ENCODE measurements at regions not wholly inside any gene's neighbourhood (a gene's known extent, or its start where the extent isn't known, plus 50 kb on each side); places are given as distances from the start of the nearest gene placed in this dataset.

DNA sequence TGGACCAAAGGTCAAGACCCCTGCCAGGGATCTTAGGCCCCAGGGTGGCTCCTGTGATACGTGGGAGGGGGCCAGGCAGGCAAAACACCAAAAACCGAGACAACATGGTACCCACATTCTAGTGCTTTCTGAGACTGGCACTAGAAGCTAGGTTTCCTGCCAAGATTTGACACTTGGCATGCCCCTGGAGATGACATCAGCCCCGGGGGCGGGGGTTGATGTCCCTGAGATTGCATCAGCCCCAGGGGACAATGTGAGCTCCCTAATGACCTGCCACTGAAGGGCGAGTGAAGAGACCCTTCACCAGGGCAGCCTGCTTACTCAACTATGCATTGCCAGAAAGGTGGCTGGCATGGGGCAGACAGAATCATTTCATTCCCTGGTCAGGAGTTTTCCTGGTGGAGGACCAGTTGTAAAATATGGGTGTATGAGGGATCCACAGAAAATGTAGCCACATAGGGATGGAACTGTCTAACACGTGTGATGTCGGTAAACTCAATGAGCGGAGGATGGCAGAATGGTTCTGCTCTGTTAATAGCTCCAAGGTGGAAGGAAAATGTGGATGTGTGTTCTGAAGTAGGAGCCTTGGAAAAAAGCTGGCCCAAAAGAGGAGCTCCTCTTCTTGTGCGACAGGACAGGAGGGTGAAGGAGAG is 219.7 kb downstream of the UNC5CL start:
- DNase-seq (ENCODE audit: extremely low read depth, insufficient read length), result no peak
- H3K36me3 ChIP-seq (ENCODE audit: control insufficient read depth, insufficient read depth, low read length), result no peaks in the 10 kb centered on the region
- TF ChIP-seq, protein P1, sequence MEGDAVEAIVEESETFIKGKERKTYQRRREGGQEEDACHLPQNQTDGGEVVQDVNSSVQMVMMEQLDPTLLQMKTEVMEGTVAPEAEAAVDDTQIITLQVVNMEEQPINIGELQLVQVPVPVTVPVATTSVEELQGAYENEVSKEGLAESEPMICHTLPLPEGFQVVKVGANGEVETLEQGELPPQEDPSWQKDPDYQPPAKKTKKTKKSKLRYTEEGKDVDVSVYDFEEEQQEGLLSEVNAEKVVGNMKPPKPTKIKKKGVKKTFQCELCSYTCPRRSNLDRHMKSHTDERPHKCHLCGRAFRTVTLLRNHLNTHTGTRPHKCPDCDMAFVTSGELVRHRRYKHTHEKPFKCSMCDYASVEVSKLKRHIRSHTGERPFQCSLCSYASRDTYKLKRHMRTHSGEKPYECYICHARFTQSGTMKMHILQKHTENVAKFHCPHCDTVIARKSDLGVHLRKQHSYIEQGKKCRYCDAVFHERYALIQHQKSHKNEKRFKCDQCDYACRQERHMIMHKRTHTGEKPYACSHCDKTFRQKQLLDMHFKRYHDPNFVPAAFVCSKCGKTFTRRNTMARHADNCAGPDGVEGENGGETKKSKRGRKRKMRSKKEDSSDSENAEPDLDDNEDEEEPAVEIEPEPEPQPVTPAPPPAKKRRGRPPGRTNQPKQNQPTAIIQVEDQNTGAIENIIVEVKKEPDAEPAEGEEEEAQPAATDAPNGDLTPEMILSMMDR (IDR thresholded peaks at IDR 0.05; ENCODE audit: insufficient read depth, low read length, poor library complexity, severe bottlenecking), result no peak
- no peaks in the 10 kb centered on the region for H3K27me3 ChIP-seq (replicated peaks; ENCODE audit: control insufficient read depth, insufficient read depth, low read length)
- no peak overlapping the region for H3K4me3 ChIP-seq (replicated peaks; ENCODE audit: low read depth, low read length)

DNA sequence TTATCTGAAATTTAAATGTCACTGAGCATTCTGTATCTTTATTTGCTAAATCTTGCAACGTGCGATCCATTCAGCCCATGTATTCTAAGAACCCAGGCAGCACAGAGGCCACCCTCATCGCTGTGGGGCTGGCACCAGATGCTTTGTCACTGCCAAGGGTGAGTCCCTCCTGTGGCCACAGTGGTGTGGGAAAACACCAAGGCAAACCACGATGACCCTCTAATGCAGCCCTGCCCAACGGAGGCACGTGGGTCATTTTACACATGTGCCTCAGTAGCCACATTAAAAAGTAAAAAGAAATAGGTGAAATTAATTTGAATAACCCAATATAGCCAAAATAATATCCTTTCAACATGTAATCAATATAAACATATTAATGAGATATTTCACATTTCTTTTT is 221.7 kb downstream of the UNC5CL start:
- TF ChIP-seq, protein P1 (IDR thresholded peaks at IDR 0.05; ENCODE audit: insufficient read depth, low read length, poor library complexity, severe bottlenecking), result no peak
- no peak for DNase-seq (ENCODE audit: extremely low read depth, insufficient read length)
- H3K36me3 ChIP-seq (ENCODE audit: control insufficient read depth, insufficient read depth, low read length), result no peaks in the 10 kb centered on the region
- H3K4me3 ChIP-seq (replicated peaks; ENCODE audit: low read depth, low read length), result no peak overlapping the region
- no peaks in the 10 kb centered on the region for H3K27me3 ChIP-seq (replicated peaks; ENCODE audit: control insufficient read depth, insufficient read depth, low read length)

DNA sequence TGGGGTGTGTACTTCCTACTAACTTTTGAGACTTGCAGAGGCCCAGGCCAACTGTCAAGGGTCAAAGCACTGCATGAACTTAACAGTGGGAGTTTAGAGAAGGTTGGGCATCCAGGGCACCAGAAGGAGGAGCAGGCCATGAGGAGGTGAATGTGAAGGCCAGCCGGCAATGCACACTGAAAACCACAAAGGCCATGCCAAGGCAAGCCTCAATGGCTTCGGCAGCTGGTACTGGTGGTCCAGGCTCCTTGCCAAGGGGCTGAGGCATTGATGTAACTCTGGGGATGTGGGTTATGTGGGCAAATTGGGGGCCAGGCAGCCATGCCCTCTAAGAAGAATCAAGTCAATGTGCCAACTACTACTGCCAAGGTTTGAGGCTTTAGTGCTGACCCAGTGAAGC is 222.4 kb downstream of the UNC5CL start:
- TF ChIP-seq, protein P1 (IDR thresholded peaks at IDR 0.05; ENCODE audit: insufficient read depth, low read length, poor library complexity, severe bottlenecking), result no peak
- no peaks in the 10 kb centered on the region for H3K36me3 ChIP-seq (ENCODE audit: control insufficient read depth, insufficient read depth, low read length)
- no peak overlapping the region for H3K4me3 ChIP-seq (replicated peaks; ENCODE audit: low read depth, low read length)
- H3K27me3 ChIP-seq (replicated peaks; ENCODE audit: control insufficient read depth, insufficient read depth, low read length), result no peaks in the 10 kb centered on the region
- DNase-seq (ENCODE audit: extremely low read depth, insufficient read length), result no peak

DNA sequence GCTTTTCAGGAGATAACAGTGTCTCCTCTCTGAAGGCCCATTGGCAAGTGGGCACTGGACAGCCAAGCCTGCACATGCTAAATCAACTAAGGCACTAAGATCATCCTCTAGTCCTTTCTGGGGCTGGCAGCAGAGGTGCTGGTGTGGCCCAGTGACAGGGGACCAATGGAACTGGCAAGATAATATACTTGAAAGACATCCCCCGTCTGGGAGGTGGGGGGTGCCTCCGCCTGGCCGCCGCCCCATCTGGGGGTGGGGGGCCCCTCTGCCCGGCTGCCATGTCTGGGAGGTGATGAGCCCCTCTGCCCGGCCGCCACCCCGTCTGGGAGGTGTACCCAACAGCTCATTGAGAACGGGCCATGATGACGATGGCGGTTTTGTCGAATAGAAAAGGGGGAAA is 223.3 kb downstream of the UNC5CL start:
- H3K27me3 ChIP-seq (replicated peaks; ENCODE audit: control insufficient read depth, insufficient read depth, low read length), result no peaks in the 10 kb centered on the region; the same call in 1 of the 2 replicates
- TF ChIP-seq, protein P1 (IDR thresholded peaks at IDR 0.05; ENCODE audit: insufficient read depth, low read length, poor library complexity, severe bottlenecking), result no peak
- no peak overlapping the region for H3K4me3 ChIP-seq (replicated peaks; ENCODE audit: low read depth, low read length)
- no peaks in the 10 kb centered on the region for H3K36me3 ChIP-seq (ENCODE audit: control insufficient read depth, insufficient read depth, low read length)
- DNase-seq (ENCODE audit: extremely low read depth, insufficient read length), result no peak

DNA sequence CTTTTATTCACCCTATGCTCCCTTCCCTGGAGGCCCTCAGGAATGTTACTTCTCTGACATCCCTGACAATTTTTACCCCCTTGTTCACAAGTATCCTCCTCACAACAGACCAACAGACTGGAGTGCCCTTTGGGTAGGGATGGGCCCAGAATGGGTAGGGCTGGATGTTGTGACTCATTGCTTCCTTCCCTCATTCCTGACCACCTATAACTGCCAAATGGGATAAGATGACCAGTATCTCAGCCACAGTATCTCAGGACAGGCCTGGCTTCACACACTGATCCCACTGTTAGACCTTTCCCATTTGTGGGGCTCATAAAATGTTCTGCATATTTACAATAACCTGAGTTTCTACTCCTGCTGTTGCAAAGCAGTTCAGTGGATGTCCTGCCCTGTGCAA is 223.0 kb upstream of the LRFN2 start:
- no peak overlapping the region for H3K4me3 ChIP-seq (replicated peaks; ENCODE audit: low read depth, low read length)
- DNase-seq (ENCODE audit: extremely low read depth, insufficient read length), result no peak
- no peaks in the 10 kb centered on the region; the same call in 1 of the 2 replicates for H3K27me3 ChIP-seq (replicated peaks; ENCODE audit: control insufficient read depth, insufficient read depth, low read length)
- TF ChIP-seq, protein P1 (IDR thresholded peaks at IDR 0.05; ENCODE audit: insufficient read depth, low read length, poor library complexity, severe bottlenecking), result no peak
- no peaks in the 10 kb centered on the region for H3K36me3 ChIP-seq (ENCODE audit: control insufficient read depth, insufficient read depth, low read length)

DNA sequence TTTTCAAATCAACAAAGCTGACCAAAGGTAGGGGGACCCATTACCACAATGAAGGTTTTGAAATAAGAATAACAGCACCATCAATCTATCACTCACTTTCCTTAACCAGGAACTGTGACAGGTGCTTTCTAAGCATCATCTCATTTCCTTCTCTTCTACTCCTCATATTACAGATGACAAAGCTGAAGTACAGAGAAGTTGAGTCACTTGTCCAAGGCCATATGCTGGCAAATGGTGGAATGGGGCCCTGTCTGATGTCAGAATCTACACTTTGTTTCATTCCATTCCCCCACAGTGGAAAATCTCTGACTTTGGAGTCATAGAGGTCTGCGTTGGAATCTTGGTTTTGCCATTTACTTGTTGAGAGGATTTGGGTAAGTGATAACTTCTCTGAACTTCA is 222.5 kb upstream of the LRFN2 start:
- no peak for DNase-seq (ENCODE audit: extremely low read depth, insufficient read length)
- no peak overlapping the region for H3K4me3 ChIP-seq (replicated peaks; ENCODE audit: low read depth, low read length)

More for the DNA sequence above, 222.5 kb upstream of the LRFN2 start:
- TF ChIP-seq, protein P1 (IDR thresholded peaks at IDR 0.05; ENCODE audit: insufficient read depth, low read length, poor library complexity, severe bottlenecking), result no peak
- Histone ChIP-seq H3K36me3 (ENCODE audit: control insufficient read depth, insufficient read depth, low read length) (no peaks in the 10 kb centered on the region), H3K27me3 (replicated peaks; ENCODE audit: control insufficient read depth, insufficient read depth, low read length) (no peaks in the 10 kb centered on the region; the same call in 1 of the 2 replicates)

Data from GM06990 (cell line).